A549 (cell line): ENCODE measurements at regions not wholly inside any gene's neighbourhood (a gene's known extent, or its start where the extent isn't known, plus 50 kb on each side); places are given as distances from the start of the nearest gene placed in this dataset.

Experiments used
- BHLHE40 ChIP-seq: IDR thresholded peaks from 2 replicates; pipeline ENCODE4 v1.6.1; 2012; ENCODE audit warnings: low read depth, low read length, inconsistent platforms
- CEBPB ChIP-seq, 2 experiments: fragments of >200 bp in 1 of 2; sonication (Bioruptor Twin) in 1 of 2; formaldehyde crosslinking in 1 of 2; IDR thresholded peaks; 2 replicates each; pipeline ENCODE4 v1.6.1; 2012 to 2016
- EP300 ChIP-seq, 2 experiments: fragments of >200 bp; sonication (Bioruptor Twin); formaldehyde crosslinking; IDR thresholded peaks; 2 replicates in 1 of 2; 3 replicates in 1 of 2; pipeline ENCODE4 v1.6.1; 2016 to 2017
- MYC ChIP-seq: IDR thresholded peaks from 2 replicates; pipeline ENCODE4 v1.6.1; 2012; ENCODE audit warnings: mild to moderate bottlenecking, inconsistent platforms, low read length, improper control_type of control experiment, borderline replicate concordance
- ZSCAN20 ChIP-seq: fragments of 250-450 bp; sonication (Bioruptor Pico); IDR thresholded peaks from 2 replicates; pipeline ENCODE4 v1.8.0; 2022; ENCODE audit warnings: mild to moderate bottlenecking, moderate library complexity

- TF ChIP-seq ZSCAN20 (CRISPR knock-in tag), result no peak
- TF ChIP-seq MYC, result no peak
- no peak for TF ChIP-seq CEBPB (IDR thresholded peaks at IDR 0.05)
- TF ChIP-seq EP300 (IDR thresholded peaks at IDR 0.05), result no peak
- no peak for TF ChIP-seq BHLHE40
These were observed 53.4 kb upstream of the PCDH15 start for GRCh38 chr10:54854389-54854788.
